GM23338 (cell line): ENCODE measurements at regions not wholly inside any gene's neighbourhood (a gene's known extent, or its start where the extent isn't known, plus 50 kb on each side); places are given as distances from the start of the nearest gene placed in this dataset.

Experiments used
- ATAC-seq: fragments of 200-7000 bp; cut with Tn5 transposase; 3 replicates; pipeline ENCODE4 v1.9.1; 2020
- DNase-seq: peaks from one replicate; pipeline ENCODE4 v3.0.0-alpha.2; 2015; ENCODE audit warnings: low spot score
- H2AFZ ChIP-seq: fragments of 200-600 bp; sonication (generic); 2 replicates; pipeline ENCODE4 v1.8.0; 2016; ENCODE audit warnings: antibody characterized with exemption, mild to moderate bottlenecking, moderate library complexity
- H3F3A ChIP-seq: fragments of 200-600 bp; sonication (generic); replicated peaks from 2 replicates; pipeline ENCODE4 v1.8.0; 2017; ENCODE audit warnings: antibody characterized with exemption, mixed run types, low read depth
- H3K27ac ChIP-seq: fragments of 200-600 bp; sonication (generic); 2 replicates; pipeline ENCODE4 v1.6.1; 2016; ENCODE audit warnings: low read depth
- H3K27me3 ChIP-seq: fragments of 200-600 bp; sonication (generic); 2 replicates; pipeline ENCODE4 v1.8.0; 2016; ENCODE audit warnings: mild to moderate bottlenecking, mixed run types, moderate library complexity; ENCODE audit not compliant: insufficient read depth
- H3K36me3 ChIP-seq: fragments of 200-600 bp; sonication (generic); 2 replicates; pipeline ENCODE4 v1.8.0; 2016; ENCODE audit warnings: mild to moderate bottlenecking; ENCODE audit not compliant: insufficient read depth
- H3K4me1 ChIP-seq: fragments of 200-600 bp; sonication (generic); 2 replicates; pipeline ENCODE4 v1.8.0; 2016; ENCODE audit warnings: mild to moderate bottlenecking, moderate library complexity; ENCODE audit not compliant: insufficient read depth
- H3K4me2 ChIP-seq: fragments of 200-600 bp; sonication (generic); 2 replicates; pipeline ENCODE4 v1.7.1; 2017; ENCODE audit warnings: mixed run types
- H3K4me3 ChIP-seq: fragments of 200-600 bp; sonication (generic); 2 replicates; pipeline ENCODE4 v1.6.1; 2016; ENCODE audit warnings: mixed run types
- H3K79me2 ChIP-seq: fragments of 200-600 bp; sonication (generic); replicated peaks from 2 replicates; pipeline ENCODE4 v1.8.0; 2017; ENCODE audit warnings: mild to moderate bottlenecking; ENCODE audit not compliant: insufficient read depth
- H3K9me2 ChIP-seq: fragments of 200-600 bp; sonication (generic); 2 replicates; pipeline ENCODE4 v1.8.0; 2017; ENCODE audit not compliant: insufficient read depth
- H4K20me1 ChIP-seq: fragments of 200-600 bp; sonication (generic); replicated peaks from 2 replicates; pipeline ENCODE4 v1.8.0; 2017; ENCODE audit warnings: mild to moderate bottlenecking; ENCODE audit not compliant: insufficient read depth
- H3K27ac Mint-ChIP-seq: 2 replicates; pipeline ENCODE4 v1.8.0; 2020; ENCODE audit warnings: inconsistent platforms, mild to moderate bottlenecking, moderate library complexity, mixed read lengths
- H3K27me3 Mint-ChIP-seq: 3 replicates; pipeline ENCODE4 v1.8.0; 2022; ENCODE audit warnings: low read depth, mild to moderate bottlenecking, moderate library complexity, mixed read lengths, inconsistent platforms; ENCODE audit not compliant: insufficient read depth, poor library complexity
- H3K36me3 Mint-ChIP-seq: 3 replicates; pipeline ENCODE4 v1.8.0; 2021; ENCODE audit warnings: low read depth, mild to moderate bottlenecking, inconsistent platforms, moderate library complexity, mixed read lengths
- H3K4me1 Mint-ChIP-seq: 3 replicates; pipeline ENCODE4 v1.8.0; 2020; ENCODE audit warnings: mild to moderate bottlenecking, inconsistent platforms, mixed read lengths
- H3K4me3 Mint-ChIP-seq: 3 replicates; pipeline ENCODE4 v1.8.0; 2021; ENCODE audit warnings: moderate library complexity, mild to moderate bottlenecking, inconsistent platforms, mixed read lengths
- H3K9me3 Mint-ChIP-seq: 3 replicates; pipeline ENCODE4 v1.8.0; 2020; ENCODE audit warnings: moderate library complexity, mild to moderate bottlenecking, inconsistent platforms, mixed read lengths
- EZH2phosphoT487 ChIP-seq: fragments of 200-600 bp; sonication (generic); IDR thresholded peaks from one replicate; pipeline ENCODE4 v1.8.1; 2018; ENCODE audit warnings: antibody characterized with exemption; ENCODE audit not compliant: unreplicated experiment
- NANOG ChIP-seq: IDR thresholded peaks from 2 replicates; pipeline ENCODE4 v1.6.1; 2016; ENCODE audit warnings: antibody characterized with exemption, borderline replicate concordance
- POLR2AphosphoS5 ChIP-seq: IDR thresholded peaks from 2 replicates; pipeline ENCODE4 v1.6.1; 2016; ENCODE audit warnings: antibody characterized with exemption, low read depth
- STAT1 ChIP-seq: IDR thresholded peaks from one replicate; pipeline ENCODE4 v1.6.1; 2016; ENCODE audit warnings: antibody characterized with exemption; ENCODE audit not compliant: unreplicated experiment
- ZNF114 ChIP-seq: fragments of 250-450 bp; sonication (Bioruptor Pico); IDR thresholded peaks from 2 replicates; pipeline ENCODE4 v1.5.0; 2020; ENCODE audit warnings: mild to moderate bottlenecking, moderate library complexity
- TF ChIP-seq, protein P1 (sequence below): IDR thresholded peaks from 2 replicates; pipeline ENCODE4 v1.6.1; 2016; ENCODE audit warnings: antibody characterized with exemption
- TF ChIP-seq, protein P2 (sequence below): IDR thresholded peaks from one replicate; pipeline ENCODE4 v1.6.1; 2018; ENCODE audit warnings: antibody characterized with exemption; ENCODE audit not compliant: unreplicated experiment

- TF ChIP-seq, protein P1, sequence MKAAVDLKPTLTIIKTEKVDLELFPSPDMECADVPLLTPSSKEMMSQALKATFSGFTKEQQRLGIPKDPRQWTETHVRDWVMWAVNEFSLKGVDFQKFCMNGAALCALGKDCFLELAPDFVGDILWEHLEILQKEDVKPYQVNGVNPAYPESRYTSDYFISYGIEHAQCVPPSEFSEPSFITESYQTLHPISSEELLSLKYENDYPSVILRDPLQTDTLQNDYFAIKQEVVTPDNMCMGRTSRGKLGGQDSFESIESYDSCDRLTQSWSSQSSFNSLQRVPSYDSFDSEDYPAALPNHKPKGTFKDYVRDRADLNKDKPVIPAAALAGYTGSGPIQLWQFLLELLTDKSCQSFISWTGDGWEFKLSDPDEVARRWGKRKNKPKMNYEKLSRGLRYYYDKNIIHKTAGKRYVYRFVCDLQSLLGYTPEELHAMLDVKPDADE = no peak
- no peak for TF ChIP-seq POLR2AphosphoS5
- TF ChIP-seq STAT1 = no peak
- no peak for TF ChIP-seq EZH2phosphoT487
Observed at GRCh38 chr5:179411161-179411841, 66.0 kb upstream of the ADAMTS2 start (continued).

DNA sequence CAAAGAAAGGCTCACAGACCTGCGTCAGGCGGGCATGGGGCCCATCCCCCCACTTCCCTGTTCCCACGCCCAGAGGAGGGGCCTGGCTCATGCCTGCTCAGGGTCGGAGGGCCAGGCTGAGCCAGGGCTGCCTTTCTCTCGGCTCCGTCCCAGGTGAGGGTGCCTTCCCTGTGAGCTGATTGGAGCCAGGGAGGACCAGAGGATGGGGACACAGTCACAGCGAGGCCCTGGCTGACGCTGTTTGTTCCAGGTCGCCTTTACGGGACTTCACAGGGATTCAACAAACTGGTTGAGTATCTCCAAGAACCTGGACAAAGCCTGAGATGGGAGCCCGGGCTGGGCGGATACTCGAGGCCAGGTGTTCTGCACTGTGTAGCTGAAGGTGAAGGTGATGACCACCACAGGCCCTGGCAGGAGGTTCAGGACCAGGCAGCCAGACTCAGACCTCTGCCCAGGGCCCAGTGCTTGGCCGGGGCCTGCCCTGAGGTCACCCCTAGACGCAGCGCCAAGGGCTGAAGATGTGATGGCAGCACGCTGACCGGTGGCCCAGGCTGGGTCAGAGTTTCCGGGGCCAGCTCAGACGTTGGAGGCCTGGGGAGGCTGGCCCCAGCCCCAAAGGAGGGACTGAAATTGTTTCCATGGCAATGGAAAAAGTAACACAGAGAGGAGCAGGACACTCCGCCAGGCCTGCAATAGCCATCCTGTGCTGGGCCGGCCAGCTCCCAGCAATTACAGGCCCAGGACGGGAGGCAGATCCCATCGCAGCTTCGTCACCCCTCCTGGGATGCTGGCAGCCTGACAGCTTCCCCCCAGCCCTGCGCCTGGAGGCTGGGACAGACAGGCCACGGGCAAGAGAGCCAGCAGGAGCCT lies 65.3 kb upstream of the ADAMTS2 start:
- no peaks in the 10 kb centered on the region for H4K20me1 ChIP-seq
- no peak overlapping the region for H3K4me2 ChIP-seq
- TF ChIP-seq, protein P2, sequence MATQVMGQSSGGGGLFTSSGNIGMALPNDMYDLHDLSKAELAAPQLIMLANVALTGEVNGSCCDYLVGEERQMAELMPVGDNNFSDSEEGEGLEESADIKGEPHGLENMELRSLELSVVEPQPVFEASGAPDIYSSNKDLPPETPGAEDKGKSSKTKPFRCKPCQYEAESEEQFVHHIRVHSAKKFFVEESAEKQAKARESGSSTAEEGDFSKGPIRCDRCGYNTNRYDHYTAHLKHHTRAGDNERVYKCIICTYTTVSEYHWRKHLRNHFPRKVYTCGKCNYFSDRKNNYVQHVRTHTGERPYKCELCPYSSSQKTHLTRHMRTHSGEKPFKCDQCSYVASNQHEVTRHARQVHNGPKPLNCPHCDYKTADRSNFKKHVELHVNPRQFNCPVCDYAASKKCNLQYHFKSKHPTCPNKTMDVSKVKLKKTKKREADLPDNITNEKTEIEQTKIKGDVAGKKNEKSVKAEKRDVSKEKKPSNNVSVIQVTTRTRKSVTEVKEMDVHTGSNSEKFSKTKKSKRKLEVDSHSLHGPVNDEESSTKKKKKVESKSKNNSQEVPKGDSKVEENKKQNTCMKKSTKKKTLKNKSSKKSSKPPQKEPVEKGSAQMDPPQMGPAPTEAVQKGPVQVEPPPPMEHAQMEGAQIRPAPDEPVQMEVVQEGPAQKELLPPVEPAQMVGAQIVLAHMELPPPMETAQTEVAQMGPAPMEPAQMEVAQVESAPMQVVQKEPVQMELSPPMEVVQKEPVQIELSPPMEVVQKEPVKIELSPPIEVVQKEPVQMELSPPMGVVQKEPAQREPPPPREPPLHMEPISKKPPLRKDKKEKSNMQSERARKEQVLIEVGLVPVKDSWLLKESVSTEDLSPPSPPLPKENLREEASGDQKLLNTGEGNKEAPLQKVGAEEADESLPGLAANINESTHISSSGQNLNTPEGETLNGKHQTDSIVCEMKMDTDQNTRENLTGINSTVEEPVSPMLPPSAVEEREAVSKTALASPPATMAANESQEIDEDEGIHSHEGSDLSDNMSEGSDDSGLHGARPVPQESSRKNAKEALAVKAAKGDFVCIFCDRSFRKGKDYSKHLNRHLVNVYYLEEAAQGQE = no peak
- no peak for TF ChIP-seq ZNF114 (CRISPR knock-in tag)
- no peak for TF ChIP-seq STAT1
- H3K9me2 ChIP-seq = no peaks in the 10 kb centered on the region
- Mint-ChIP-seq H3K4me3 (no peak overlapping the region), H3K27me3 (peaks cover 2% of the 10 kb centered on the region), H3K9me3 (peaks cover 3% of the 10 kb centered on the region), H3K4me1 (no peaks in the 10 kb centered on the region), H3K36me3 (no peaks in the 10 kb centered on the region), H3K27ac (no peak overlapping the region)
- no peak for DNase-seq
- H3K4me3 ChIP-seq = no peak overlapping the region
- H3K27me3 ChIP-seq = no peaks in the 10 kb centered on the region
- H2AFZ ChIP-seq = no peak overlapping the region
- no peaks in the 10 kb centered on the region for H3K4me1 ChIP-seq
- no peaks in the 10 kb centered on the region for H3K36me3 ChIP-seq
- H3F3A ChIP-seq = no peaks in the 10 kb centered on the region
- no peaks in the 10 kb centered on the region for H3K79me2 ChIP-seq
- no peak overlapping the region for H3K27ac ChIP-seq
- ATAC-seq = peak; percentile 36

GRCh38 chr5:179409806-179410205 lies 64.5 kb upstream of the ADAMTS2 start:
- Histone ChIP-seq H3K9me2 (no peaks in the 10 kb centered on the region), H4K20me1 (no peaks in the 10 kb centered on the region), H3K4me2 (no peak overlapping the region), H3K27ac (no peak overlapping the region), H3K79me2 (no peaks in the 10 kb centered on the region), H2AFZ (no peak overlapping the region), H3K4me1 (no peaks in the 10 kb centered on the region), H3F3A (no peaks in the 10 kb centered on the region), H3K36me3 (no peaks in the 10 kb centered on the region), H3K27me3 (no peaks in the 10 kb centered on the region), H3K4me3 (no peak overlapping the region)
- no peak for DNase-seq
- Mint-ChIP-seq H3K36me3 (no peaks in the 10 kb centered on the region), H3K4me3 (no peak overlapping the region), H3K27me3 (peaks cover 2% of the 10 kb centered on the region), H3K4me1 (no peaks in the 10 kb centered on the region), H3K9me3 (peaks cover 3% of the 10 kb centered on the region), H3K27ac (no peak overlapping the region)
- ATAC-seq = no peak
- TF ChIP-seq, protein P1 = no peak
- TF ChIP-seq EZH2phosphoT487 = no peak
- TF ChIP-seq, protein P2 = no peak
- no peak for TF ChIP-seq ZNF114 (CRISPR knock-in tag)
- no peak for TF ChIP-seq NANOG
- no peak for TF ChIP-seq POLR2AphosphoS5
